ENCODE measurements at regions not wholly inside any gene's neighbourhood (a gene's known extent, or its start where the extent isn't known, plus 50 kb on each side); places are given as distances from the start of the nearest gene placed in this dataset.
"Not testable (repeated sequence)": the region's sequence is repeated elsewhere in the genome, so short reads cannot be mapped to it uniquely, and the experiment has no call there.

GRCh38 chr3:24687671-24688070, 193.0 kb upstream of the THRB start:
- no peak for TF ChIP-seq CTCF (IDR thresholded peaks at IDR 0.05; ENCODE audit: extremely low read depth, insufficient read depth, missing control alignments)
- in situ Hi-C loops (cut with MboI; ENCODE audit: low pct_unique_long_range_greater_than_20kb, low sequenced_read_pairs, unreplicated experiment), result no loop called here
- DNase-seq (ENCODE audit: low spot score), result no peak

- no peak for TF ChIP-seq CTCF (IDR thresholded peaks at IDR 0.05; ENCODE audit: extremely low read depth, insufficient read depth, missing control alignments)
- in situ Hi-C loops (cut with MboI; ENCODE audit: low pct_unique_long_range_greater_than_20kb, low sequenced_read_pairs, unreplicated experiment), result no loop called here
Measured at GRCh38 chr3:24688446-24689148, 193.9 kb upstream of the THRB start.

GRCh38 chr3:24689353-24689752, 194.7 kb upstream of the THRB start:
- DNase-seq (ENCODE audit: low spot score), result no peak
- in situ Hi-C loops (cut with MboI; ENCODE audit: low pct_unique_long_range_greater_than_20kb, low sequenced_read_pairs, unreplicated experiment), result no loop called here
- no peak for TF ChIP-seq CTCF (IDR thresholded peaks at IDR 0.05; ENCODE audit: extremely low read depth, insufficient read depth, missing control alignments)

More at GRCh38 chr3:24688446-24689148, 193.9 kb upstream of the THRB start:
- DNase-seq (ENCODE audit: low spot score), result no peak

GRCh38 chr3:24690777-24691176, 196.1 kb upstream of the THRB start:
- in situ Hi-C loops (cut with MboI; ENCODE audit: low pct_unique_long_range_greater_than_20kb, low sequenced_read_pairs, unreplicated experiment), result no loop called here
- no peak for TF ChIP-seq CTCF (IDR thresholded peaks at IDR 0.05; ENCODE audit: extremely low read depth, insufficient read depth, missing control alignments)
- no peak for DNase-seq (ENCODE audit: low spot score)

- DNase-seq (ENCODE audit: low spot score); in situ Hi-C loops (cut with MboI; ENCODE audit: low pct_unique_long_range_greater_than_20kb, low sequenced_read_pairs, unreplicated experiment): not testable (repeated sequence)
Measured at GRCh38 chr3:24699078-24699477, 204.4 kb upstream of the THRB start.

- no peak for DNase-seq (ENCODE audit: low spot score)
- TF ChIP-seq CTCF (IDR thresholded peaks at IDR 0.05; ENCODE audit: extremely low read depth, insufficient read depth, missing control alignments), result no peak
- in situ Hi-C loops (cut with MboI; ENCODE audit: low pct_unique_long_range_greater_than_20kb, low sequenced_read_pairs, unreplicated experiment), result no loop called here
Measured at GRCh38 chr3:24704496-24704895, 209.8 kb upstream of the THRB start.

GRCh38 chr3:24707936-24708335, 213.3 kb upstream of the THRB start:
- DNase-seq (ENCODE audit: low spot score), result no peak
- TF ChIP-seq CTCF (IDR thresholded peaks at IDR 0.05; ENCODE audit: extremely low read depth, insufficient read depth, missing control alignments), result no peak
- in situ Hi-C loops (cut with MboI; ENCODE audit: low pct_unique_long_range_greater_than_20kb, low sequenced_read_pairs, unreplicated experiment), result no loop called here

Measured in GM13977 (cell line).